AG09309 (cell line): ENCODE measurements at regions not wholly inside any gene's neighbourhood (a gene's known extent, or its start where the extent isn't known, plus 50 kb on each side); places are given as distances from the start of the nearest gene placed in this dataset.

Source experiments
- DNase-seq: peaks from one replicate; pipeline ENCODE4 v3.0.0-alpha.2; 2010; ENCODE audit warnings: low read depth
- H3K4me3 ChIP-seq: 2 replicates; pipeline ENCODE4 v1.5.1; 2011; ENCODE audit warnings: mild to moderate bottlenecking, low read depth, low read length, moderate library complexity; ENCODE audit not compliant: control insufficient read depth
- TF ChIP-seq, protein P1 (sequence below): IDR thresholded peaks from 2 replicates; pipeline ENCODE4 v1.5.1; 2011; ENCODE audit warnings: mild to moderate bottlenecking, low read depth, low read length, inconsistent platforms; ENCODE audit not compliant: insufficient read depth, control insufficient read depth; ENCODE audit errors: missing control alignments

DNA sequence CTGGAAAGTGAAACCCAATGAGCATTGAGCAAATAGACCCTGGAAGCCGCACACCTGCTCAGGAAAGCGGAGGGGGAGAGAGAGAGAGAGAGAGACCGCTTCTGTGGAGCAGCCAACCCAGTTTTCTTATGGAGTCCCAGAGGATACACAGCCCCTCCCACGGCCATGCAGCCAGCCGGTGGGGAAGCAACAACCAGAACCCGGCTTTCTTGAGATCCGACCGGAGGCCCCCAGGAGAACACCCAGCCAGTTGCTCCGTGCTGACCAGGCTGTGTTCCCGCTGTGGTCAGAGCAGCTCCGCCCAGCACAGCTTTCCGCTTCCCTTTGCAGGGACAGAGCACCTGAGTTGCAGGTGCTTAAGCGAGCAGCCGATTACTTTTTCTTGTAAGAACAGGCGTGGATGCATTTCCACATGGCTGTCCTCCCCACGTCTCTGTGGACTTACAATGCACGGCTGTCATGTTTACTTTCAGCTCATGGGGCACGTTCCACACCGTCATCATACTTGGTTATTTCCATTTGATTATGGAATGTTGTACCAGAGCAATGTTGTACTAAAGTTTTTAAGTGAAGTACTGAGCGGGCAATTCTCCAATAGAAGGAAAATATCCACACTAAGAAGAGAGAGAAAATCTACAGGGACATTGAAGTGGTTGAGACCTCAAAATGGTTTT lies 381.9 kb downstream of the THBS2 start:
- no peak for DNase-seq
- TF ChIP-seq, protein P1, sequence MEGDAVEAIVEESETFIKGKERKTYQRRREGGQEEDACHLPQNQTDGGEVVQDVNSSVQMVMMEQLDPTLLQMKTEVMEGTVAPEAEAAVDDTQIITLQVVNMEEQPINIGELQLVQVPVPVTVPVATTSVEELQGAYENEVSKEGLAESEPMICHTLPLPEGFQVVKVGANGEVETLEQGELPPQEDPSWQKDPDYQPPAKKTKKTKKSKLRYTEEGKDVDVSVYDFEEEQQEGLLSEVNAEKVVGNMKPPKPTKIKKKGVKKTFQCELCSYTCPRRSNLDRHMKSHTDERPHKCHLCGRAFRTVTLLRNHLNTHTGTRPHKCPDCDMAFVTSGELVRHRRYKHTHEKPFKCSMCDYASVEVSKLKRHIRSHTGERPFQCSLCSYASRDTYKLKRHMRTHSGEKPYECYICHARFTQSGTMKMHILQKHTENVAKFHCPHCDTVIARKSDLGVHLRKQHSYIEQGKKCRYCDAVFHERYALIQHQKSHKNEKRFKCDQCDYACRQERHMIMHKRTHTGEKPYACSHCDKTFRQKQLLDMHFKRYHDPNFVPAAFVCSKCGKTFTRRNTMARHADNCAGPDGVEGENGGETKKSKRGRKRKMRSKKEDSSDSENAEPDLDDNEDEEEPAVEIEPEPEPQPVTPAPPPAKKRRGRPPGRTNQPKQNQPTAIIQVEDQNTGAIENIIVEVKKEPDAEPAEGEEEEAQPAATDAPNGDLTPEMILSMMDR = no peak
- no peak overlapping the region for H3K4me3 ChIP-seq

DNA sequence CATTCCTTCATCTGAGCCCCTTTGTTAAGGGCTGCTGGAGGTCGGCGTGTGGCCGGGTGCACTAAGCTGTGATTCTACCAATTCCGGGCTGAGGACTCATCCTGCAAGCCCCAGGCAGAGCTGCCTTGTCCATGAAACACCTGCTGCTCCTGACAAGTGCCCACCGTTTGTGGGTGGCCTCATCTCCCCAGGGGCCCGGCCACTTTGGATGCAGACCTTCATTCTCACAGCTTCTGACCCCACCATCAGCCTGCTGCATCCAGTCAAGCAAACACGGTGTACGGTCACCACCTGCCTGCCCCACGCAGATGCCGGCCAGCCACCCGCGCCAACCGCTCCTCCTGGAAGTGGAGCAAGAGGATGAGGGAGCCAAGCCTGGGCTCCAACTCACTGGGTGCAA lies 382.7 kb downstream of the THBS2 start:
- no peak overlapping the region for H3K4me3 ChIP-seq
- TF ChIP-seq, protein P1 = no peak
- no peak for DNase-seq

DNA sequence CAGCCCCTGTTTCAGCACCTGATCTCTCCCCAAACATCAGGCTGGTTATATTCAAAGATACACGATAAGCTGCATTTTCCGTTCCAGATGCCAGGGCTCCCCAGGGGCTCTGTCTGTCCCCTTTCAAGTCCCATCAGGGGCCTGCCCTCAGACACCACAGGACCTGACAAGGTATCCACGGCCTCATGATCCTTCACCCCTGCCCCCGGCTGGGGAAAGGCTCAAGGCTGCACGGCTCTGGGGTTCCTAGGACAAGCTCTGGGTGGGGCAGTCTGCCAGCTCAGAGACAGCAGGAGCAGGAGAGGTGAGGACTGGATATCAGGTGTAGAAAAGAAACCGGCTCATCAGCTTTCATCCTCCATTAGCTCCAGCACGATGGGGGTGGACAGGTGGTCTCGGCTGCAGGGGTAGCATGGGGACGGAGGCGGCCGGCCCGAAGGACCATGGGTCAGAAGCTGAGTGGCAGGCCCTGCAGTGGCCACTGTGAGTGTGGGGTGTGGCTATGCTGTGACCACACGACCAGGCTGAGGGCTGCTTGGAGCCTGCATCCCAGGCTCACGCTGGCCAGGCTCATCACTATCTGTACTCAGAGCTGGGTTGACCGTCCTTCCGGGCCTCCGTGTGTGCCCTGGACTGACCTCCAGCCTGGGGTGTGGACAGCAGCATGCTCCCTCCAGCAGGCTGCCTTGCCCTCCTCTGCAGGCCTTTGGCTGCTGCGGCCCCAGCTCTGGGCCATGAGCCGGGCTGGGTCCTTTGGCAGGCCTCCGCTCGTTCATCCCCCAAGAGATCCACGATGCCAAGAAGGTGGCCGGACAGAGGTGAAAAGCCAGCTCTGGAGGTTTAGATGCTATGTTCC lies 386.2 kb downstream of the THBS2 start:
- TF ChIP-seq, protein P1 = no peak
- no peak for DNase-seq
- H3K4me3 ChIP-seq = no peak overlapping the region

DNA sequence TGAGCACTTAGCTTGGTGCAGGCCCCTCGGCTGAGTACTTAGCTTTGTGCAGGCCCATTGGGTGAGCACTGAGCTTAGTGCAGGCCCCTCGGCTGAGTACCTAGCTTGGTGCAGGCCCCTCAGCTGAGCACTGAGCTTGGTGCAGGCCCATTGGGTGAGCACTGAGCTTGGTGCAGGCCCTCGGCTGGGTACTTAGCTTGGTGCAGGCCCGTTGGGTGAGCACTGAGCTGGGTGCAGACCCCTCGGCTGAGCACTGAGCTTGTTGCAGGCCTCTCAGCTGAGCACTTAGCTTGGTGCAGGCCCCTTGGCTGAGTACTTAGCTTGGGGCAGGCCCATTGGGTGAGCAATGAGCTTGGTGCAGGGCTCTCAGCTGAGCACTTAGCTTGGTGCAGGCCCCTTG lies 387.1 kb downstream of the THBS2 start:
- TF ChIP-seq, protein P1 = no peak
- no peak for DNase-seq
- no peak overlapping the region for H3K4me3 ChIP-seq

DNA sequence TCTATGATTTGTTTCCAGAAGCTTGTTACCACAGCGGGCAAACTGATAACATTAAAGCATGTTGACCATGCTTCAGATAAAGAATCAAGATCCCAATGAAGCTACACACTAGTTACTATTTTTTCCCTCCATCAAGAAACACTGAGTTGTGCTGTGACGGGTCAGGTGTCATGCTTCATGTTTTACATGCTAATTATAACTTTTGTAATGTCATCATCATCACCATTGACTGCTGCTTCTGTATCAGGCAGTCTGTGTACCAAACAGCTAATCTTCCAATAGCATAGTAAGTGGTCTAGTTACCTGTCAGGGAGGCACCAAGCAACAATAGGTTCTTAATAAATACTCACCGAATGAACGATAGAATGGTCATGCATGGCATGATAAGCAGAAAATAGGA lies 388.1 kb downstream of the THBS2 start:
- no peak overlapping the region for H3K4me3 ChIP-seq
- DNase-seq = no peak
- TF ChIP-seq, protein P1 = no peak

DNA sequence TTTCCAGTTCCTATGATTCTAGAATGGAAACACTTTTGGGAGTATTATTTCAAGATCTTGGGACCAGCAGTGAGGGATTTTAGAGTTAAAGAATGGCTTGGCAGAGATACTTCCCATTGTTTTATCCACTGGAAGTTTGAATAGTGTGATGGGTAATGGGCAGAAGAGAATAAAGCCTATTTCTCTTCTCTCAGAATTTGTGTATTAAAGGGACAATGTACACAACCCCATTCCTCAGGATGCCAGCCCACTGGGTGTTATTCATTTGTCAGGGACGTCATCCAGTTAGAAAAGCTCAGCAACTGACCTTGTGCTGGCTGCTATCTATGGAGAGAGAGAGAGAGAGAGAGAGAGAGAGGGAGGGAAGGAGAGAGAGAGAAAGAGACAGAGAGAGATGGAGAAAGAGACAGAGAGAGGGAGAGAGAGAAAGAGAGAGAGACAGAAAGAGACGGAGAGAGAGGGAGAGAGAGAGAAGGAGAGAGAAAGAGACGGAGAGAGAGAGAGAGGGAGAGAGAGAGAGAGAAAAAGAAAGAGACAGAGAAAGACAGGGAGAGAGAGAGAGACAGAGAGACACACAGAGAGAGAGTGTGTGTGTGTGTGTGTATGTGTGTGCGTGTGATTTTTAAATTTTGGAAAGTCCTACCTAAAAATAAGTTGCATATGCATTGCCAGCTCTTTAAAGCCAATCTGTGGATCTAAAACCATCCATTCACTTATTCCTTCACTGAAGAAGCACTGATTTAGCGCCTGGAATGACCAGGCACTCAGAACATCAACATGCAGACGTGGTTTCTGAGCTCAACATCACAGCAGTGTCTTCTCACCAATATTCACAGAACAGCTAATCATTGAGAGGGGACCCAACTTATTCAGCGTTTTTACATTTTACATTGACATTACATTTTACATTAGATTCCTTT lies 388.8 kb downstream of the THBS2 start:
- TF ChIP-seq, protein P1 = no peak
- no peak overlapping the region for H3K4me3 ChIP-seq
- DNase-seq = no peak
